Activated CD4-positive, alpha-beta T cell treated with anti-CD3 and anti-CD28 coated beads, Interleukin-2, amount 50 U/mL, for 1 hour (primary cell): ENCODE measurements at regions not wholly inside any gene's neighbourhood (a gene's known extent, or its start where the extent isn't known, plus 50 kb on each side); places are given as distances from the start of the nearest gene placed in this dataset.
"Not testable (repeated sequence)": the region's sequence is repeated elsewhere in the genome, so short reads cannot be mapped to it uniquely, and the experiment has no call there.

Experiments
- DNase-seq: peaks from one replicate; pipeline ENCODE4 v3.0.0-alpha.2; 2020

- DNase-seq, result no peak
Observed at GRCh38 chr10:23657677-23658076, 218.8 kb downstream of the OTUD1 start.

GRCh38 chr10:23671866-23672265, 233.0 kb downstream of the OTUD1 start:
- DNase-seq, result not testable (repeated sequence)

GRCh38 chr10:23675585-23675984, 236.7 kb downstream of the OTUD1 start:
- DNase-seq, result no peak

- DNase-seq, result no peak
Observed at GRCh38 chr10:23676296-23676695, 237.4 kb downstream of the OTUD1 start.

- DNase-seq, result no peak
Observed at GRCh38 chr10:23686722-23687121, 247.8 kb downstream of the OTUD1 start.

- DNase-seq, result no peak
Observed at GRCh38 chr10:23692736-23693135, 253.9 kb downstream of the OTUD1 start.

- DNase-seq, result no peak
Observed at GRCh38 chr10:23693501-23693901, 254.6 kb downstream of the OTUD1 start.

GRCh38 chr10:23693925-23694324, 255.1 kb downstream of the OTUD1 start:
- DNase-seq, result no peak

GRCh38 chr10:23694446-23694920, 255.6 kb downstream of the OTUD1 start:
- DNase-seq, result no peak

- DNase-seq, result no peak
Observed at GRCh38 chr10:23694921-23695824, 256.3 kb downstream of the OTUD1 start.

- DNase-seq, result no peak
Observed at GRCh38 chr10:23695825-23696420, 257.0 kb downstream of the OTUD1 start.

GRCh38 chr10:23696476-23696875, 257.6 kb downstream of the OTUD1 start:
- no peak for DNase-seq

- DNase-seq, result peak; percentile 37
Observed at GRCh38 chr10:23702977-23703414, 264.1 kb downstream of the OTUD1 start.

- DNase-seq, result no peak
Observed at GRCh38 chr10:23715363-23715762, 276.5 kb downstream of the OTUD1 start.

GRCh38 chr10:23717913-23718312, 279.0 kb downstream of the OTUD1 start:
- DNase-seq, result no peak

GRCh38 chr10:23718946-23719345, 280.1 kb downstream of the OTUD1 start:
- DNase-seq, result no peak

GRCh38 chr10:23723796-23724195, 284.9 kb downstream of the OTUD1 start:
- DNase-seq, result no peak

GRCh38 chr10:23725548-23725947, 286.7 kb downstream of the OTUD1 start:
- no peak for DNase-seq

GRCh38 chr10:23742368-23742767, 303.5 kb downstream of the OTUD1 start:
- DNase-seq, result no peak

GRCh38 chr10:23742807-23743206, 303.9 kb downstream of the OTUD1 start:
- no peak for DNase-seq

GRCh38 chr10:23754179-23754578, 315.3 kb downstream of the OTUD1 start:
- DNase-seq, result no peak

GRCh38 chr10:23754941-23755340, 316.1 kb downstream of the OTUD1 start:
- no peak for DNase-seq

- DNase-seq, result no peak
Observed at GRCh38 chr10:23755556-23755955, 316.7 kb downstream of the OTUD1 start.

- DNase-seq, result no peak
Observed at GRCh38 chr10:23768281-23768680, 329.4 kb downstream of the OTUD1 start.
